BE2C (cell line): ENCODE measurements at regions not wholly inside any gene's neighbourhood (a gene's known extent, or its start where the extent isn't known, plus 50 kb on each side); places are given as distances from the start of the nearest gene placed in this dataset.
A peak's percentile ranks its signal among the peaks of the same experiment; 100 is the strongest.

Source experiments
- DNase-seq: peaks from one replicate; pipeline ENCODE4 v3.0.0-alpha.2; 2020
- H3K27me3 ChIP-seq: fragments of 250-450 bp; sonication (Bioruptor Pico); 2 replicates; pipeline ENCODE4 v1.5.1; 2020; ENCODE audit warnings: mild to moderate bottlenecking
- H3K36me3 ChIP-seq: fragments of 250-450 bp; sonication (Bioruptor Pico); 2 replicates; pipeline ENCODE4 v1.5.1; 2020; ENCODE audit warnings: mild to moderate bottlenecking
- H3K4me1 ChIP-seq: fragments of 250-450 bp; sonication (Bioruptor Pico); 2 replicates; pipeline ENCODE4 v1.5.1; 2020
- H3K4me3 ChIP-seq: 2 replicates; pipeline ENCODE4 v1.5.1; 2011; ENCODE audit warnings: low read depth, low read length
- H3K9me3 ChIP-seq: fragments of 250-450 bp; sonication (Bioruptor Pico); 2 replicates; pipeline ENCODE4 v1.5.1; 2020
- CTCF ChIP-seq: IDR thresholded peaks from 2 replicates; pipeline ENCODE4 v1.5.1; 2012; ENCODE audit warnings: mild to moderate bottlenecking, low read depth, low read length

GRCh38 chr9:7284517-7284916, 515.1 kb downstream of the DMAC1 start:
- no peaks in the 10 kb centered on the region for H3K9me3 ChIP-seq
- H3K36me3 ChIP-seq, result no peaks in the 10 kb centered on the region
- no peak for DNase-seq
- no peaks in the 10 kb centered on the region for H3K27me3 ChIP-seq
- no peaks in the 10 kb centered on the region for H3K4me1 ChIP-seq
- H3K4me3 ChIP-seq, result no peak overlapping the region
- no peak for TF ChIP-seq CTCF

- Histone ChIP-seq H3K4me1 (no peaks in the 10 kb centered on the region), H3K27me3 (no peaks in the 10 kb centered on the region), H3K36me3 (no peaks in the 10 kb centered on the region), H3K4me3 (no peak overlapping the region), H3K9me3 (no peaks in the 10 kb centered on the region)
- DNase-seq, result no peak
- no peak for TF ChIP-seq CTCF
Observed at GRCh38 chr9:7284117-7284516, 515.5 kb downstream of the DMAC1 start.

GRCh38 chr9:7273575-7273974, 515.8 kb downstream of the KDM4C start:
- no peak for DNase-seq
- TF ChIP-seq CTCF, result peak; percentile 30
- no peaks in the 10 kb centered on the region for H3K36me3 ChIP-seq

GRCh38 chr9:7266911-7267595, 509.3 kb downstream of the KDM4C start:
- H3K9me3 ChIP-seq, result no peaks in the 10 kb centered on the region
- H3K36me3 ChIP-seq, result no peaks in the 10 kb centered on the region
- TF ChIP-seq CTCF, result no peak
- H3K4me3 ChIP-seq, result no peak overlapping the region
- no peaks in the 10 kb centered on the region for H3K4me1 ChIP-seq
- DNase-seq, result no peak
- H3K27me3 ChIP-seq, result no peaks in the 10 kb centered on the region

More at GRCh38 chr9:7273575-7273974, 515.8 kb downstream of the KDM4C start:
- H3K4me3 ChIP-seq, result no peak overlapping the region
- no peaks in the 10 kb centered on the region for H3K4me1 ChIP-seq
- H3K9me3 ChIP-seq, result no peaks in the 10 kb centered on the region
- no peaks in the 10 kb centered on the region for H3K27me3 ChIP-seq

- no peak for TF ChIP-seq CTCF
- Histone ChIP-seq H3K9me3 (no peaks in the 10 kb centered on the region), H3K4me3 (no peak overlapping the region), H3K27me3 (no peaks in the 10 kb centered on the region), H3K36me3 (no peaks in the 10 kb centered on the region), H3K4me1 (no peaks in the 10 kb centered on the region)
- no peak for DNase-seq
Observed at GRCh38 chr9:7265181-7265580, 507.4 kb downstream of the KDM4C start.

- Histone ChIP-seq H3K4me3 (no peak overlapping the region), H3K4me1 (no peaks in the 10 kb centered on the region), H3K9me3 (no peaks in the 10 kb centered on the region), H3K27me3 (no peaks in the 10 kb centered on the region), H3K36me3 (no peaks in the 10 kb centered on the region)
- no peak for DNase-seq
- peak; percentile 47 for TF ChIP-seq CTCF
Observed at GRCh38 chr9:7259544-7260241, 501.9 kb downstream of the KDM4C start.
